Adrenal gland (tissue), 9 donors: ENCODE measurements at regions not wholly inside any gene's neighbourhood (a gene's known extent, or its start where the extent isn't known, plus 50 kb on each side); places are given as distances from the start of the nearest gene placed in this dataset.

ENCODE experiments used
- DNase-seq, 7 donors: peaks; one replicate each; pipeline ENCODE4 v3.0.0-alpha.2; 2019 to 2020
- H3K27ac ChIP-seq, 5 donors: fragments of 200-600 bp; sonication (generic) in 4 of 5; 1 replicate in 3 of 5; 2 replicates in 2 of 5; pipeline versions ENCODE4 v1.5.1 to v1.8.0; 2016 to 2020; ENCODE audit warnings: mild to moderate bottlenecking in 1 of 5
- H3K27me3 ChIP-seq: fragments of 200-600 bp; 2 replicates; pipeline ENCODE4 v1.8.0; 2021
- H3K36me3 ChIP-seq, 2 donors: fragments of 200-600 bp; replicated peaks in 1 of 2; 1 replicate in 1 of 2; 2 replicates in 1 of 2; pipeline versions ENCODE4 v1.5.1 to v1.8.0; 2018 to 2022
- H3K4me1 ChIP-seq, 2 donors: fragments of 200-600 bp; replicated peaks in 1 of 2; 1 replicate in 1 of 2; 2 replicates in 1 of 2; pipeline versions ENCODE4 v1.5.1 to v1.8.0; 2018 to 2021
- H3K4me3 ChIP-seq, 4 donors: fragments of 200-600 bp; sonication (generic) in 3 of 4; one replicate each; pipeline ENCODE4 v1.5.1; 2016 to 2018
- H3K9me3 ChIP-seq, 3 donors: fragments of 200-600 bp; sonication (generic) in 1 of 3; replicated peaks in 1 of 3; 1 replicate in 2 of 3; 2 replicates in 1 of 3; pipeline versions ENCODE4 v1.5.1 to v1.8.0; 2016 to 2021
- CTCF ChIP-seq, 6 experiments: fragments of 450-650 bp in 4 of 6; fragments of 200-600 bp in 2 of 6; sonication (generic) in 1 of 6; IDR thresholded peaks; 1 replicate in 5 of 6; 2 replicates in 1 of 6; pipeline versions ENCODE4 v1.5.1 to v1.8.0; 2016 to 2021; ENCODE audit warnings: antibody characterized with exemption in 6 of 6, mild to moderate bottlenecking in 2 of 6, moderate library complexity in 1 of 6
- POLR2A ChIP-seq, 2 donors: fragments of 450-650 bp; IDR thresholded peaks; one replicate each; pipeline ENCODE4 v1.6.1; 2017; ENCODE audit warnings: antibody characterized with exemption in 2 of 2, mild to moderate bottlenecking in 2 of 2, moderate library complexity in 1 of 2
- whole genome bisulfite sequencing, 4 donors: extraction: QIAGEN DNeasy Blood & Tissue Kit in 2 of 4; methylation state at CpG; one replicate each; pipeline versions ENCODE4 v1.1.5 to v1.1.7; 2013 to 2017; 5-methylcytosine and 5-hydroxymethylcytosine counted together
- intact Hi-C, 2 donors: fragments of 100-400 bp; cut with DNase I; formaldehyde crosslinking; loops; one replicate each; pipeline versions ENCODE4 v1.14.1 to v1.15.0; 2022 to 2023
- donor health status: healthy with polysubstance abuse.
- donor health status: Bipolar disorder and iron deficiency.
- donor health status: DM: yes; HTN: yes; CAD: no.
- donor health status: DM: no; HTN: no; CAD: no.
- donor health status: DM: no; HTN: no; CAD: no.

- Histone ChIP-seq H3K4me3 (no peak overlapping the region), H3K27me3 (no peaks in the 10 kb centered on the region), H3K9me3 (no peaks in the 10 kb centered on the region), H3K36me3 (no peaks in the 10 kb centered on the region), H3K4me1 (no peaks in the 10 kb centered on the region), H3K27ac (no peak overlapping the region)
- TF ChIP-seq CTCF (IDR thresholded peaks at IDR 0.05) (no peak), POLR2A (IDR thresholded peaks at IDR 0.05) (no peak)
- 52 to 72% (median 57%) methylated on average over 2 of the region's 2 CpGs for WGBS, 4 donors
- intact Hi-C loops, result no loop called here
- no peak for DNase-seq
Observed at GRCh38 chr5:124398460-124398859, 348.0 kb downstream of the ZNF608 start.

GRCh38 chr5:124397317-124397716, 349.1 kb downstream of the ZNF608 start:
- intact Hi-C loops, result no loop called here
- no peaks in the 10 kb centered on the region for H3K36me3 ChIP-seq
- 91 to 100% (median 95%) methylated on average over 2 of the region's 2 CpGs for WGBS, 4 donors

GRCh38 chr5:124395926-124396325, 350.5 kb downstream of the ZNF608 start:
- intact Hi-C loops, result no loop called here
- TF ChIP-seq CTCF (IDR thresholded peaks at IDR 0.05) (no peak), POLR2A (IDR thresholded peaks at IDR 0.05) (no peak)
- peaks cover 0 to 4% (median 0%) of the 10 kb centered on the region in 3 donors for H3K9me3 ChIP-seq
- no peak for DNase-seq
- H3K27me3 ChIP-seq, result no peaks in the 10 kb centered on the region
- H3K4me1 ChIP-seq, result no peaks in the 10 kb centered on the region
- 56 to 88% (median 79%) methylated on average over 5 of the region's 5 CpGs for WGBS, 4 donors
- no peak overlapping the region for H3K4me3 ChIP-seq
- no peaks in the 10 kb centered on the region for H3K36me3 ChIP-seq
- H3K27ac ChIP-seq, result no peak overlapping the region

More at GRCh38 chr5:124397317-124397716, 349.1 kb downstream of the ZNF608 start:
- TF ChIP-seq POLR2A (IDR thresholded peaks at IDR 0.05) (no peak), CTCF (IDR thresholded peaks at IDR 0.05) (no peak)
- Histone ChIP-seq H3K9me3 (no peaks in the 10 kb centered on the region), H3K27me3 (no peaks in the 10 kb centered on the region), H3K4me1 (no peaks in the 10 kb centered on the region), H3K4me3 (no peak overlapping the region), H3K27ac (no peak overlapping the region)
- DNase-seq, result no peak

- WGBS, 4 donors, result 70 to 83% (median 71%) methylated on average over 11 of the region's 11 CpGs
- intact Hi-C loops, result no loop called here
- TF ChIP-seq POLR2A (IDR thresholded peaks at IDR 0.05) (no peak), CTCF (IDR thresholded peaks at IDR 0.05) (no peak)
- Histone ChIP-seq H3K36me3 (no peaks in the 10 kb centered on the region), H3K4me3 (no peak overlapping the region), H3K9me3 (peaks cover 0 to 7% (median 4%) of the 10 kb centered on the region in 3 donors), H3K4me1 (no peaks in the 10 kb centered on the region), H3K27me3 (no peaks in the 10 kb centered on the region), H3K27ac (no peak overlapping the region)
- peak in 1 of 7 donors; percentile 63 for DNase-seq
Observed at GRCh38 chr5:124395287-124395686, 351.2 kb downstream of the ZNF608 start.
